ENCODE measurements at regions not wholly inside any gene's neighbourhood (a gene's known extent, or its start where the extent isn't known, plus 50 kb on each side); places are given as distances from the start of the nearest gene placed in this dataset.
"Not testable (repeated sequence)": the region's sequence is repeated elsewhere in the genome, so short reads cannot be mapped to it uniquely, and the experiment has no call there.

DNA sequence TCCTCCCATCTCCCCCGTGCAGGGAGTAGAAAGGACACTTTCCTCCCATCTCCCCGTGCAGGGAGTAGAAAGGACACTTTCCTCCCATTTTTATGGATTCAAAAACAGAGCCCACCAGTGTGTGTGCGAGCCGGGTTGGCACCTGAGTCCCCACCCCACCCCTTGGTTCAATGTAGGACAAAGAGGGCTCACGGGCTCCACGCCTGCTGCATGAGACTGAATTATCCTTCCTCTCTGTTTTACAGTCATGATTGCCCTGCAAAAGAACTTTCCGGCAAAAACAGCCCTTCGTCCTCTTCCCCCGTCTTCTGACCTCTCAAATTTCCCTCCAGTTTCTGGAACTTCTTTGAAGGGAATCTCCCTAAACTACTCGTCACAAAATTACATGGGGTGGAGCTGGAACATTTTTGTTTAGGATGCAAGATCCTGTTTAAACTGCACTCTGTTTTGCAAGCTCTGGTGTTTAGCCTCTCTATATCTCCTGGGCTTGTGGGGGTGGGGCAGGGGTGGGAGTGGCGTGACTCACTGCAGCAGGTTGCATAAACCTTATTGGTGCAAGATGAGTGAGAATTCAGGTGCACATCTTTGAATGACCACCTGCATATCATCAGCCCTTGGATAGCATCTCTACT lies 99.8 kb downstream of the PSMG1 start:
- Histone ChIP-seq H3K36me3 (no peaks in the 10 kb centered on the region), H3K27me3 (replicated peaks) (no peaks in the 10 kb centered on the region)
- DNase-seq (ENCODE audit: low read depth in 1 of 2, low spot score in 2 of 2): no peak

DNA sequence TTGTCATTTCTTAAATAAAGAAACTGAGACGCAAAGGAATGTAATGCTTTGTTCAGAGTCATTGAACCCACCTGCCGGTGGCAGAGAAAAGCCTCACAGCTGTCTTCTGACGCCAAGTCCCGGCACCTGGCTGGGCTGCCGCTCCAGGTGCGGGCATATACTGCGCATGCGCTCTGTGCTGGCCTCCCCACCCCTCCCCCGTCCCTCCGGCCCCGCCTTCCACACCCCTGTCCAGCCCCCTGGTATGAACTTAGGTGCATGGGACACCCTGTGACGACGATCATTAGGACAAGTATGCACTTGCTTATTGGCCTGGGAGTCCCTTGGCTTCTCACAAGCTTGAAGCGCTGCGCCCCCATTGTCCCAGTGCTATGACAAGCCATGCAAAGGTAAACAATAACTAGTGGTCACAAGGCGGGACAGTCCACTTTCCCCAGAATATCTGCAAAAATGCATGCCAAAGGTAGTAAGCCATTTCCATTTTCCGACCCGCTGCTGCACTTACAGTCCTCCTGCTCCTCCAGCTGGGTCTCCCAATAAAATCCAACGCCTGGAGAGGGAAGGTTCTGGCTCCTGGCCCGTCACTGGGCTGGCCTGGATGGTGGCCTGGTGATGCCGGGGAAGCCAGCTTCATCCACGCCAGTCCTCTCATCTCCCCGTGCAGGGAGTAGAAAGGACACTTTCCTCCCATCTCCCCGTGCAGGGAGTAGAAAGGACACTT lies 100.4 kb downstream of the PSMG1 start:
- Histone ChIP-seq H3K9me3 (replicated peaks) (no peaks in the 10 kb centered on the region), H3K36me3 (no peaks in the 10 kb centered on the region), H3K4me3 (no peak overlapping the region), H3K27ac (no peak overlapping the region), H3K4me1 (replicated peaks) (peaks cover 6% of the 10 kb centered on the region), H3K27me3 (replicated peaks) (no peaks in the 10 kb centered on the region)
- DNase-seq (ENCODE audit: low read depth in 1 of 2, low spot score in 2 of 2): no peak

More for the DNA sequence above, 99.8 kb downstream of the PSMG1 start:
- Histone ChIP-seq H3K9me3 (replicated peaks) (no peaks in the 10 kb centered on the region), H3K4me3 (no peak overlapping the region), H3K4me1 (replicated peaks) (peaks cover 2% of the 10 kb centered on the region), H3K27ac (no peak overlapping the region)

DNA sequence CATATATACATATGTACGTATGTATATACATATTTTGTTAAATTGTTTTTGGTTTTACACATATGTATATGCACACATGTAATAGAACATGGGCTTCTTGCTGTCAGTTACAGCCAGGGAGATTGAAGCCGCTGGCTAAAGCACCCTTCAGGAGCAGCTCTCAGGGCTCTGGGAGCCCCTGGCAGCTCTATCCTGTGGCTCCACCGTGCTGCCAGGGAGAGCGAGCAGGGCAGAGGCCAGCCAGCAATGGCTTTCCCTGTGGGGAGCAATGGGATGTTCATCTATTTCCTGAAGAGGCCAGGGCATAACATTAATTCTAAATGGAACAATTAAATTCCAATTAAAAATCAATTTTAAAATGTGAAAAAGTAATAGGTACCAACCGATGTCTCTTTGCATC lies 102.9 kb downstream of the PSMG1 start:
- Histone ChIP-seq H3K4me3 (no peak overlapping the region), H3K27me3 (replicated peaks) (no peaks in the 10 kb centered on the region), H3K4me1 (replicated peaks) (peaks cover 13% of the 10 kb centered on the region)

DNA sequence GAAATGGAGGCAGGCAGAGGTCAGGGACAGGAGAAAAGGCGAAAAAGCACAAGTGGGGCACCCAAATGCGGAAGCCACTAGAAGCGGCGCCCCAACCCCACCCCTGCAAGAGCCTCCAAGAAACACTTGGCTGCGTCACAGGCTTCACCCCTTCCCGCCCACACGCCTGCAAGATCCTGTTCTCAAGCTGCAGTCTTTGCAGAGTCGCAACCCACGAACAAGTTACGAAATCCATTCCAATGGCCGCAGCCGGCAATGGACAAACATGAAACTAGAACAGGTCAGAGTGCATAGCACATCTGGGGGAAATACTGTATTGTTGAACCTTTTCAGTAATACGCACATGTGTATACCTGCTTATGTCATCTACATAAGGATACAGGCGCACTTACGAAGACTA lies 103.6 kb downstream of the PSMG1 start:
- H3K27ac ChIP-seq: no peak overlapping the region
- H3K4me3 ChIP-seq: no peak overlapping the region
- no peaks in the 10 kb centered on the region for H3K9me3 ChIP-seq (replicated peaks)
- peaks cover 13% of the 10 kb centered on the region for H3K4me1 ChIP-seq (replicated peaks)
- no peaks in the 10 kb centered on the region for H3K27me3 ChIP-seq (replicated peaks)
- no peak for DNase-seq (ENCODE audit: low read depth in 1 of 2, low spot score in 2 of 2)
- no peaks in the 10 kb centered on the region for H3K36me3 ChIP-seq

More for the DNA sequence above, 102.9 kb downstream of the PSMG1 start:
- Histone ChIP-seq H3K36me3 (no peaks in the 10 kb centered on the region), H3K27ac (no peak overlapping the region), H3K9me3 (replicated peaks) (no peaks in the 10 kb centered on the region)
- no peak for DNase-seq (ENCODE audit: low read depth in 1 of 2, low spot score in 2 of 2)

DNA sequence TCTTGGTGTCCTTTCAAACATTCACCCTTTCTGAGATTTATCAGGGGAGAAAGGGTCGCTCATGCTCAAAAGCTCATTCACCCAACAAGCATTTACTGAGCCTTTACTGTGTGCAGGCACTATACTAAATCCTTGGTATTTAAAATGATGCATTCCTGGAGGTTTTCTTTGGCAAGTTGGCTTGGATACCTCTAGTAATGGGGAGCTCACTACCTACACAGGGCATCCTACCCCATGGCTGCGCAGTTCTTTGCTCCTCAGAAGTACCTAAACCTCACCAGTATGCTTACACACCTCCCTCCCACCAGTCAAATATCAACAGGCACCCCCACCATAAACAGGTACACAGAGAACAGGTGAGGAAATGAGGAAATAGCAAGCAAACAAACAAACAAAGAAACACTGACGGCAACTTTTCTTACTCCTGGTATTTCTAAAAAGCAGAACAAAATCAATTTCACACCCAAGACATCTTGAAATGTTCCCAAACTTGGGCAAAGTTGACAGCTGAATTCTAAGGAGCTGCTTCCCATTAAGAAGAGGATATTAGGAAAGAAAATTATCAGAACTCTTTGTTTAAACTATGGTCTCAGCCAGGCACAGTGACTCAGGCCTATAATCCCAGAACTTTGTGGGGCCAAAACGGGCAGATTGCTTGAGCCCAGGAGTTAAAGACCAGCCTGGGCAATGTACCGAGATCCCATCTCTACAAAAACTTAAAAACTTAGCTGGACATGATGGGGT lies 104.8 kb downstream of the PSMG1 start:
- Histone ChIP-seq H3K4me3 (no peak overlapping the region), H3K4me1 (replicated peaks) (peaks cover 15% of the 10 kb centered on the region), H3K27me3 (replicated peaks) (no peaks in the 10 kb centered on the region), H3K36me3 (no peaks in the 10 kb centered on the region), H3K27ac (no peak overlapping the region), H3K9me3 (replicated peaks) (no peaks in the 10 kb centered on the region)
- no peak for DNase-seq (ENCODE audit: low read depth in 1 of 2, low spot score in 2 of 2)

DNA sequence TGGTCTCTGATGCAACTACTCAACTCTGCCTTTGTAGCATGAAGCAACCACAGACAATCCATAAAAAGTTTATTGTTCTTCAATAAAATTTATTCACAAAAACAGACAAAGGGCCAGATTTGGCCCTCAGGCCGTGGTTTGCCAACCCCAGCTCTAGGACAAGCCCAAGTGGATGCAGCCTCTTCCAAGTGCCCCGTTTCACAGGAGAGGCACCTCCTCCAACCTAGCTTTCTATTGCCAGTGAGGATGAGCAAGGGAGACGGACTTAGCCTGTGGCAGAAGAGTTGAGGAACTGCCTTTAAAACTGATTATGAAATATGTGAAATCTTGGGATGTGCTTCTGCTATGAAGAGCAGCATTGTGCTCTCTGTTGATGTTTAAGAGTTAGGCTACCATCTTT lies 105.4 kb downstream of the PSMG1 start:
- Histone ChIP-seq H3K27ac (no peak overlapping the region), H3K36me3 (no peaks in the 10 kb centered on the region), H3K27me3 (replicated peaks) (no peaks in the 10 kb centered on the region), H3K9me3 (replicated peaks) (no peaks in the 10 kb centered on the region), H3K4me1 (replicated peaks) (peaks cover 15% of the 10 kb centered on the region), H3K4me3 (no peak overlapping the region)
- DNase-seq (ENCODE audit: low read depth in 1 of 2, low spot score in 2 of 2): peak in 1 of 2 experiments; percentile 67

DNA sequence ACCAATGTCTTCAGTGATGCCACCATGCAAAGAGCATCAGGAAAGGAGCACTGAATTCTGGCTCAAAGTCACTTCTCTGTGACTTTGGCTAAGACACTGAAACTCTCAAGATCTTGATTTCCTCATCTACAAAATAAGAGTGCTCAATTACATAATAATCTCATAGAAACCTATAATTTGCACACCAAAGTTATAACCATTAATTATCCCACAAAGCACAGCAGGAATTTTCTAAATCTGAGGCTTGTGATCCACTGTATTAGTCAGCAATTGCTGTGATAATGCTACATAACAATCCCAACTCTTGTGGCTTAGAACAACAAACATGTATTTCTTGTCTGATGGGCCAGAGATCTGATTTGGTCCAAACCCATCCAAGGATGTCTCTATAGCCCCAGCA lies 108.7 kb downstream of the PSMG1 start:
- Histone ChIP-seq H3K27me3 (replicated peaks) (no peaks in the 10 kb centered on the region), H3K9me3 (replicated peaks) (no peaks in the 10 kb centered on the region), H3K27ac (no peak overlapping the region), H3K4me3 (no peak overlapping the region), H3K4me1 (replicated peaks) (peaks cover 30% of the 10 kb centered on the region), H3K36me3 (no peaks in the 10 kb centered on the region)
- no peak for DNase-seq (ENCODE audit: low read depth in 1 of 2, low spot score in 2 of 2)

DNA sequence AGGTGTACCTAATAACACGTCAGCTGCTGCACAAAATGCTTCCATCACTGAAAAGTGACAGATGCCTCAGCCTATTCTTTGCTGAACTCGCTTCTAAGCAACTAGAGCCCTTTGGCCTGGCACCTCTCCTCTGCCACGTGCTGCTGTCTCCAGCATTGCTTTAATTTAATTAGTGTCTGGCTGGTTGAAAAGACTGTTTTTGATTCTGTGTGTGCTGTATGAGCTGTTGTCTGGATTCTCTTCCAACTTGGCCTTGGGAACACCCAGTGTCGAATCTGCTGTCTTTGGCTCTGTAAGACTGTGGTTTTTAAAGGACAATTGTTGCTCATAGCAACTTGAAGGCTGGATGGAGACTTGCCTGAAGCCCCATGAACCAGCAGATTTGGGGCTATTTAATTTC lies 109.5 kb downstream of the PSMG1 start:
- DNase-seq (ENCODE audit: low read depth in 1 of 2, low spot score in 2 of 2): no peak
- no peaks in the 10 kb centered on the region for H3K36me3 ChIP-seq
- H3K4me3 ChIP-seq: no peak overlapping the region
- no peaks in the 10 kb centered on the region for H3K27me3 ChIP-seq (replicated peaks)
- H3K4me1 ChIP-seq (replicated peaks): peaks cover 30% of the 10 kb centered on the region
- H3K27ac ChIP-seq: no peak overlapping the region
- H3K9me3 ChIP-seq (replicated peaks): no peaks in the 10 kb centered on the region

DNA sequence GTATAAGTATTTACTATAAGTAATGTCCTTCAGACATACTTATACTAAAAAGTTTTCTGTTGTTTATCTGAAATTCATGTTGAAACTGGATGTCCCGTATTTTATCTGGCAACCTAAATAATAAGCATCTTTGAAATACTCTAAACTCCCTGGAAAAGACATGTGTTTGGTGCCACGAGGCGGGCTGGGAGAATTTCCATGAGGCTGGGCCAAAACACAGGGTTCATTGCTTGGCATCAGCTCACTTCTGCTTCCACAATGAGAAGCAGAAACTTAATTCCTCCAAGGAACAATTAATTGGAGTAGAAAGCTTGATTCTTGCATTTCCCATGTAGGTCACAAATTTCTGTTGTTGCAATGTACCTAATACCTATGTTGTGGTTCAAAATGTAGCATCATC lies 110.2 kb downstream of the PSMG1 start:
- Histone ChIP-seq H3K27ac (no peak overlapping the region), H3K4me1 (replicated peaks) (peaks cover 26% of the 10 kb centered on the region), H3K27me3 (replicated peaks) (no peaks in the 10 kb centered on the region), H3K36me3 (no peaks in the 10 kb centered on the region), H3K9me3 (replicated peaks) (no peaks in the 10 kb centered on the region), H3K4me3 (no peak overlapping the region)
- no peak for DNase-seq (ENCODE audit: low read depth in 1 of 2, low spot score in 2 of 2)

DNA sequence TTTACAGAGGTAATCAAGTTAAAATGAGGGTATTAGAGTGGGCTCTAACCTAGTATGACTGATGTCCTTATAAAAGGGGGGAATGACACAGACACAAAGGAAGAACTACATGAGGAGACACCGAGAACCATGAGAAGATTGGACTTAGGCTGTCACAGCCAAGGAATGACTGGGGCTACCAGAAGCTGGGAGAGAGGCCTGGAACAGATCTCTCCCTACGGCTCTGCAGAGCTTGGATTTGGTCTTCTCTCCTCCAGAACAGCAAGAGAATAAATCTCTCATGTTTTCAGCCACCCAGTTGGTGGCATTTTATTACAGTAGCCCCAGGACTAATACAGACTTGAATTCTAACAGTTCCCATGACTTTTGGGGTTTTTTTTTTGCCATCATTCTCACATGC lies 110.8 kb downstream of the PSMG1 start:
- Histone ChIP-seq H3K4me3 (no peak overlapping the region), H3K27ac (no peak overlapping the region), H3K27me3 (replicated peaks) (no peaks in the 10 kb centered on the region), H3K36me3 (no peaks in the 10 kb centered on the region), H3K4me1 (replicated peaks) (peaks cover 20% of the 10 kb centered on the region), H3K9me3 (replicated peaks) (no peaks in the 10 kb centered on the region)
- no peak for DNase-seq (ENCODE audit: low read depth in 1 of 2, low spot score in 2 of 2)

DNA sequence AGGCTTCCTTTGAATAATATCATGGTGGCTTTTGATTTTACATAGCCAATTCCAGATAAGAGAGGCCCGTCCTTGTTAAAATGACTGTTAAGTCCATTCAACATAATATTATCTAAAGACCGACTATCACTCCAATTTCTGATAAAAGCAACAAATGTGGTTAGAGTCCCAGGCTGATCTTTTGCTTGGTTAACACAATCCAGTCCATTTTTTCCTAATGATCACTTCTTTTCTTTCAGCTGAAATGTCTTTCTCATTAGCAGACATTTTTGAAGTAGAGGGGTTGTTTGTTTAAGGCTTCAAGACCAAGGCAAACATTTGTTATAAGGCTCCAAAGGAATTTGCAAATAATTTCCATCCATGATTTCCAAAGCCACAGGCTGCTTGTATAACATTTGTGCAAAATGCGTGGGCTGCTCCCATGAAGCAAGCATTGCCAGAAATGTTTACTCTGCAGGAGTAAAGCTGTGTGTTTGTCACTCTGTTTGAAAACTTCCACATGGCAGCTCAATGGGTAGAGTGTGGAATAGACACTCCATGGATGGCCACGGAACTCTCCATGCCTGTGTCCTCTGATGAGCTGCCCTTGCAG lies 111.5 kb downstream of the PSMG1 start:
- Histone ChIP-seq H3K27me3 (replicated peaks) (no peaks in the 10 kb centered on the region), H3K9me3 (replicated peaks) (no peaks in the 10 kb centered on the region), H3K4me1 (replicated peaks) (peaks cover 17% of the 10 kb centered on the region), H3K27ac (no peak overlapping the region), H3K4me3 (no peak overlapping the region), H3K36me3 (no peaks in the 10 kb centered on the region)
- peak in 1 of 2 experiments; percentile 64 for DNase-seq (ENCODE audit: low read depth in 1 of 2, low spot score in 2 of 2)

DNA sequence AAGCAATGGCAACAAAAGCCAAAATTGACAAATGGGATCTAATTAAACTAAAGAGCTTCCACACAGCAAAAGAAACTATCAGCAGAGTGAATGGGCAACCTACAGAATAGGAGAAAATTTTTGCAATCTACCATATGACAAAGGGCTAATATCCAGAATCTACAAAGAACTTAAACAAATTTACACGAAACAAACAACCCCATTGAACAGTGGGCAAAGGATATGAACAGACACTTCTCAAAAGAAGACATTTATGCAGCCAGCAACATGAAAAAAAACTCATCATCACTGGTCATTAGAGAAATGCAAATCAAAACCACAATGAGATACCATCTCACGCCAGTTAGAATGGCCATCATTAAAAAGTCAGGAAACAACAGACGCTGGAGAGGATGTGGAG lies 113.4 kb downstream of the PSMG1 start:
- H3K27ac ChIP-seq; H3K27me3 ChIP-seq (replicated peaks); H3K9me3 ChIP-seq (replicated peaks); DNase-seq (ENCODE audit: low read depth in 1 of 2, low spot score in 2 of 2); H3K36me3 ChIP-seq; H3K4me3 ChIP-seq: not testable (repeated sequence)
- H3K4me1 ChIP-seq (replicated peaks): peaks cover 17% of the 10 kb centered on the region

DNA sequence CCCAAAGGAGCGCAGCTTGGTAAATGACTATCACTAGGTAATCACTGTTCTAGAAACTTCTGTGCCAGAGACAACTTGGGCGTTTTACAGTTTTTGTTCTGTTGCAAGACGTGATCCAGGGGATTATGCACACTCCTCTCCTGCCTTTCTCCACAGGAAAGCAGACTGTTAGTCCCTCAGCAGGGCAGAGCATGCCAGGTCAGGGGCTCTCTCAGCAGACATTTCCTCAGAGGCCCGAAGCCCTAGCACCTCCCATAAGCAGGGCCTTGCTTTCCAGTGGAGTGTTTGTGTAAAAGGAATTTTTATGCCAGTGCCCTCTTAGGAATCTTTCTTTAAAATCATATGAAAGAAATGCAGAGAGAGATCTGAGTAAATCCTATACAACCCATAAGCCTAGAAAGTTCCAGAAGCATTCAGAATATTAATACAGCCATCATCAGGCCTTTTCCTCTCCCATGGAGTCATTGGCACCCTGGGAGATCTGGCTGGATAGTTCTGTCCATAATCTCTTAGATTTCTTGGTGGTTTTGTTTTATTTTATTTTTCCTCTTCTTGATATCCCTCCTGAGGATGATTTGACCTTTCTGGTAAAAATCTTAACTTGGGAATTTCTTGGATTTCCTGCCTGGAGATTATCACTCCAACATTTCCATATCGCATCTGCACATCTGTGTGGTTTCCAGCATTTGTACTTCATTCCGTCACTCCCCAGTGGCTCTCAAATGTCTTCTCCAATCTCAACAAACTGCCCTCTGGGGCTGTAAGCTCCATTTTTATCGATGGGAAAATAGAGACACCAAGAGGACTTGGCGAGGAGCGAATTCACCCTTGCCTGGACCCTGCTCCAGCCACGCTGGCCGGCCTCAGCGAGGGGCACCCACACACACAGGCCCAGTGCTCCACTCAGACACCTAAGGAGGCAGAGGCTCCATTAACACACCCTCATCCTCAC lies 116.1 kb downstream of the PSMG1 start:
- DNase-seq (ENCODE audit: low read depth in 1 of 2, low spot score in 2 of 2): no peak
- H3K4me1 ChIP-seq (replicated peaks): peaks cover 10% of the 10 kb centered on the region
- H3K27me3 ChIP-seq (replicated peaks): no peaks in the 10 kb centered on the region
- no peak overlapping the region for H3K4me3 ChIP-seq
- no peaks in the 10 kb centered on the region for H3K9me3 ChIP-seq (replicated peaks)
- H3K36me3 ChIP-seq: no peaks in the 10 kb centered on the region
- no peak overlapping the region for H3K27ac ChIP-seq
